B cell (primary cell): ENCODE measurements at regions not wholly inside any gene's neighbourhood (a gene's known extent, or its start where the extent isn't known, plus 50 kb on each side); places are given as distances from the start of the nearest gene placed in this dataset.

ENCODE experiments used
- ATAC-seq: fragments of 200-7000 bp; cut with Tn5 transposase; one replicate; pipeline ENCODE4 v1.10.0; 2021; ENCODE audit warnings: low read depth, mild to moderate bottlenecking, moderate number of reproducible peaks, moderate library complexity
- CTCF ChIA-PET: fragments of 350-600 bp; sonication (Branson Sonifier 250); formaldehyde crosslinking; loops from one replicate; lab custom pipeline; 2021; ENCODE audit warnings: antibody characterized with exemption, inconsistent platforms; lab: Charles Lee
- POLR2A ChIA-PET: fragments of 350-600 bp; sonication (Branson Sonifier 250); formaldehyde crosslinking; loops from one replicate; lab custom pipeline; 2021; ENCODE audit warnings: antibody characterized with exemption; lab: Charles Lee
- DNase-seq: peaks from one replicate; pipeline ENCODE4 v3.0.0; 2013
- H2AFZ ChIP-seq: 2 replicates; pipeline ENCODE4 v1.6.1; 2012; ENCODE audit warnings: mild to moderate bottlenecking, low read depth, low read length; ENCODE audit not compliant: insufficient read depth, poor library complexity, severe bottlenecking
- H3K27ac ChIP-seq, 2 donors: 1 replicate in 1 of 2; 2 replicates in 1 of 2; pipeline ENCODE4 v1.5.1; 2012 to 2013; ENCODE audit warnings: low read length in 2 of 2, mild to moderate bottlenecking in 2 of 2, moderate library complexity in 1 of 2
- H3K27me3 ChIP-seq, 4 experiments: fragments of 200-600 bp in 1 of 4; sonication (generic) in 1 of 4; replicated peaks in 1 of 4; 1 replicate in 2 of 4; 2 replicates in 2 of 4; pipeline versions ENCODE4 v1.6.1 to v1.7.0; 2013 to 2016; ENCODE audit warnings: low read length in 3 of 4, mild to moderate bottlenecking in 2 of 4, mixed read lengths in 1 of 4, moderate library complexity in 1 of 4; ENCODE audit not compliant: insufficient read depth in 4 of 4, control insufficient read depth in 3 of 4; ENCODE audit errors: control extremely low read depth in 1 of 4
- H3K36me3 ChIP-seq, 2 experiments: replicated peaks in 1 of 2; 1 replicate in 1 of 2; 2 replicates in 1 of 2; pipeline versions ENCODE4 v1.6.1 to v1.7.1; 2013; ENCODE audit warnings: low read length in 1 of 2; ENCODE audit not compliant: insufficient read depth in 2 of 2, control insufficient read depth in 1 of 2; ENCODE audit errors: control extremely low read depth in 1 of 2, extremely low read depth in 1 of 2
- H3K4me1 ChIP-seq, 2 donors: fragments of 200-600 bp in 1 of 2; sonication (generic) in 1 of 2; 1 replicate in 1 of 2; 2 replicates in 1 of 2; pipeline versions ENCODE4 v1.5.1 to v1.6.1; 2013 to 2017; ENCODE audit warnings: low read length in 2 of 2; ENCODE audit not compliant: control insufficient read depth in 2 of 2, insufficient read depth in 2 of 2
- H3K4me2 ChIP-seq: replicated peaks from 2 replicates; pipeline ENCODE3; 2012; ENCODE audit warnings: mild to moderate bottlenecking, low read depth, low read length; ENCODE audit not compliant: poor library complexity, severe bottlenecking
- H3K4me3 ChIP-seq, 5 experiments: fragments of 200-600 bp in 1 of 5; sonication (generic) in 1 of 5; 1 replicate in 3 of 5; 2 replicates in 2 of 5; pipeline versions ENCODE4 v1.5.1 to v1.7.0; 2011 to 2016; ENCODE audit warnings: low read length in 4 of 5, mild to moderate bottlenecking in 4 of 5, low read depth in 2 of 5, control low read depth in 1 of 5, moderate library complexity in 1 of 5; ENCODE audit not compliant: insufficient read depth in 1 of 5; ENCODE audit errors: control extremely low read depth in 1 of 5, extremely low read depth in 1 of 5
- H3K79me2 ChIP-seq: fragments of 200-600 bp; sonication (generic); one replicate; pipeline ENCODE4 v1.6.0; 2016; ENCODE audit warnings: low read length; ENCODE audit not compliant: control insufficient read depth, insufficient read depth
- H3K9ac ChIP-seq: fragments of 200-600 bp; sonication (generic); 2 replicates; pipeline ENCODE4 v1.6.1; 2017; ENCODE audit warnings: mild to moderate bottlenecking, low read length, moderate library complexity
- H3K9me3 ChIP-seq, 3 donors: one replicate each; pipeline versions ENCODE4 v1.6.1 to v1.7.1; 2013; ENCODE audit warnings: low read length in 2 of 3; ENCODE audit not compliant: control insufficient read depth in 2 of 3, insufficient read depth in 1 of 3; ENCODE audit errors: control extremely low read depth in 1 of 3
- H4K20me1 ChIP-seq: 2 replicates; pipeline ENCODE4 v1.6.0; 2012; ENCODE audit warnings: mild to moderate bottlenecking, low read length; ENCODE audit not compliant: insufficient read depth, control insufficient read depth, poor library complexity, severe bottlenecking
- H3K27ac Mint-ChIP-seq: one replicate; pipeline ENCODE4 v1.8.0; 2021; ENCODE audit warnings: mixed read lengths
- H3K27me3 Mint-ChIP-seq: one replicate; pipeline ENCODE4 v1.8.0; 2021; ENCODE audit warnings: mixed read lengths
- H3K4me1 Mint-ChIP-seq: one replicate; pipeline ENCODE4 v1.8.0; 2021; ENCODE audit warnings: mixed read lengths
- H3K4me3 Mint-ChIP-seq: one replicate; pipeline ENCODE4 v1.8.0; 2021; ENCODE audit warnings: mixed read lengths
- H3K9me3 Mint-ChIP-seq: one replicate; pipeline ENCODE4 v1.8.0; 2022; ENCODE audit warnings: mixed read lengths; ENCODE audit not compliant: insufficient read depth
- EZH2 ChIP-seq: IDR thresholded peaks from 2 replicates; pipeline ENCODE4 v1.6.1; 2012; ENCODE audit warnings: borderline replicate concordance, low read depth, mild to moderate bottlenecking, moderate library complexity, low read length; ENCODE audit not compliant: insufficient read depth, poor library complexity, severe bottlenecking
- WGBS: methylation state at CpG from one replicate; pipeline ENCODE4 v1.1.5; 2013; ENCODE audit warnings: missing lambda C conversion rate; ENCODE audit not compliant: insufficient coverage; 5-methylcytosine and 5-hydroxymethylcytosine counted together
- intact Hi-C: fragments of 100-400 bp; cut with micrococcal nuclease; formaldehyde crosslinking; loops from one replicate; pipeline ENCODE4 v1.10.0; 2022
- TF ChIP-seq, protein P1 (sequence below): fragments of 200-600 bp; IDR thresholded peaks from one replicate; pipeline ENCODE4 v1.8.0; 2022; ENCODE audit warnings: antibody characterized with exemption, mild to moderate bottlenecking

DNA sequence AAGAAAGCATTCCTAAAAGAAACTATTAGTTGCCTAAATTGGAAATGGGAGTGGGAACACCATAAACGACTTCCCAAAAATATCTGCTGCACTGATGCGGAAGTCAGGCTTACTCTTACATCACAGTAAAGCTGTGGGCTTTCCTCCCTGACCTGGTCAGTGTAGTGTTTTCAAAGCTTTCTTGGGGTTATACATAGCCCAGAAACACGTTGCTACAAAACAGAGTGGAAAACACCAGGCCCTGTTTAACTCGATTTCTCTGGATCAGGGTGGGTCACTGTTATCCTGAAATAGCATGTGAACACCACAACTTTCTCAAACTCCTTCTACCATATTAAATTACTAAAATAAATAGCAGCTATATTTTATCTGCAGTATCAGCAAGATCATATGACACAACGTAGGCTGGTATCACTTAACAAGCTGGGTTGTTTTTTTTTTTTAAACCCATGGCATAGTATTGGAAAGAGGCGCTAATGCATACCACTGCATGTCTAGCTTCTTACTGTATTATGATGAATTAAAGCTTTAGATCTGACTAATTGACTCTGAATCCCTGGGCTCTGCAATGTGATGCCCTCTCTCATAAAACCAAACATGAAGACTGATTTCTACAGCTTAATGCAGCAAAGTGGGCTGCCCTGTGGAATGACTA lies 184.6 kb downstream of the TGFB2 start:
- ATAC-seq = no peak
- H3K4me2 ChIP-seq = no peak overlapping the region
- ChIA-PET CTCF (interaction anchor here (0.8 to 1.2 kb wide), 3 partner anchors 9 to 200 kb away, joined by 3 to 4 read pairs (median 4); no protein-coding TSS in a partner anchor), POLR2A (no interaction called here)
- no peaks in the 10 kb centered on the region for H3K36me3 ChIP-seq
- WGBS = 47% methylated on average over 2 of the region's 6 CpGs
- H3K9me3 Mint-ChIP-seq = peaks cover 3% of the 10 kb centered on the region
- H3K27me3 ChIP-seq = peaks cover 0 to 2% (median under 1%) of the 10 kb centered on the region in 4 experiments
- H3K27ac Mint-ChIP-seq = no peak overlapping the region
- H3K9ac ChIP-seq = no peak overlapping the region
- intact Hi-C loops = no loop called here
- H3K4me1 ChIP-seq = no peaks in the 10 kb centered on the region
- peaks cover 25% of the 10 kb centered on the region for H3K27me3 Mint-ChIP-seq
- TF ChIP-seq, protein P1, sequence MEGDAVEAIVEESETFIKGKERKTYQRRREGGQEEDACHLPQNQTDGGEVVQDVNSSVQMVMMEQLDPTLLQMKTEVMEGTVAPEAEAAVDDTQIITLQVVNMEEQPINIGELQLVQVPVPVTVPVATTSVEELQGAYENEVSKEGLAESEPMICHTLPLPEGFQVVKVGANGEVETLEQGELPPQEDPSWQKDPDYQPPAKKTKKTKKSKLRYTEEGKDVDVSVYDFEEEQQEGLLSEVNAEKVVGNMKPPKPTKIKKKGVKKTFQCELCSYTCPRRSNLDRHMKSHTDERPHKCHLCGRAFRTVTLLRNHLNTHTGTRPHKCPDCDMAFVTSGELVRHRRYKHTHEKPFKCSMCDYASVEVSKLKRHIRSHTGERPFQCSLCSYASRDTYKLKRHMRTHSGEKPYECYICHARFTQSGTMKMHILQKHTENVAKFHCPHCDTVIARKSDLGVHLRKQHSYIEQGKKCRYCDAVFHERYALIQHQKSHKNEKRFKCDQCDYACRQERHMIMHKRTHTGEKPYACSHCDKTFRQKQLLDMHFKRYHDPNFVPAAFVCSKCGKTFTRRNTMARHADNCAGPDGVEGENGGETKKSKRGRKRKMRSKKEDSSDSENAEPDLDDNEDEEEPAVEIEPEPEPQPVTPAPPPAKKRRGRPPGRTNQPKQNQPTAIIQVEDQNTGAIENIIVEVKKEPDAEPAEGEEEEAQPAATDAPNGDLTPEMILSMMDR = no peak
- no peak for TF ChIP-seq EZH2
- no peak overlapping the region for H3K27ac ChIP-seq
- H4K20me1 ChIP-seq = no peaks in the 10 kb centered on the region
- H2AFZ ChIP-seq = no peak overlapping the region
- no peak overlapping the region for H3K4me3 ChIP-seq
- no peaks in the 10 kb centered on the region for H3K9me3 ChIP-seq
- DNase-seq = no peak
- no peaks in the 10 kb centered on the region for H3K79me2 ChIP-seq
- H3K4me3 Mint-ChIP-seq = no peak overlapping the region
- no peaks in the 10 kb centered on the region for H3K4me1 Mint-ChIP-seq

DNA sequence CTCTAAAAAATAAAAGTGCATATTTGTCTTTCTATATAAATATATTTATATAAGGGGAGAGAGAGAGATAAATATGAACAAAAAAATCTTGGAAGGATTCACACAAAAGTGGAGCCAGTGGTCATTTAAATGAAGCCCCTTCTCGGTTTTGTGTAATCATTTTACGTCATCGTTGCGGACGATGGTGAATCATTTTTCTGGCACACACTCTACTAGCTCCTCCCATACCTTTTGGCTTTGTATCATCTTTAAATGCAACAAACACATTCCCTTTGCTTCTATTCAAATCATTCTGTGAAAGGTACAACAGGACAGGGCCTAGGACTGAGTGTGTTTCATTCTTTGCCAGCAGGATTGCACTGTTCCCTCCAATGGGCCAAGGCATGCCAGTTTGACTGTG lies 186.8 kb downstream of the TGFB2 start:
- Mint-ChIP-seq H3K27me3 (peaks cover 13% of the 10 kb centered on the region), H3K4me1 (no peaks in the 10 kb centered on the region), H3K9me3 (peaks cover 3% of the 10 kb centered on the region), H3K4me3 (no peak overlapping the region), H3K27ac (no peak overlapping the region)
- Histone ChIP-seq H4K20me1 (no peaks in the 10 kb centered on the region), H3K36me3 (no peaks in the 10 kb centered on the region), H3K4me1 (no peaks in the 10 kb centered on the region), H3K27ac (no peak overlapping the region), H3K4me2 (no peak overlapping the region), H2AFZ (no peak overlapping the region), H3K27me3 (peaks cover 0 to 4% (median 0%) of the 10 kb centered on the region in 4 experiments), H3K9me3 (no peaks in the 10 kb centered on the region), H3K9ac (no peak overlapping the region), H3K4me3 (no peak overlapping the region), H3K79me2 (no peaks in the 10 kb centered on the region)
- ChIA-PET POLR2A (no interaction called here), CTCF (interaction anchor here (0.6 kb wide), 1 partner anchor 33 kb away, joined by 3 read pairs; no protein-coding TSS in a partner anchor)
- intact Hi-C loops = no loop called here
- TF ChIP-seq EZH2 = no peak
- TF ChIP-seq, protein P1 = no peak
- ATAC-seq (no peak), DNase-seq (no peak)
- 92% methylated on average over 4 of the region's 5 CpGs for WGBS
